HG03108 (cell line): ENCODE measurements at regions not wholly inside any gene's neighbourhood (a gene's known extent, or its start where the extent isn't known, plus 50 kb on each side); places are given as distances from the start of the nearest gene placed in this dataset.

Source experiments
- ATAC-seq: cut with Tn5 transposase; IDR thresholded peaks from one replicate; pipeline ENCODE4 v1.9.1; 2021; ENCODE audit warnings: moderate library complexity; ENCODE audit not compliant: unreplicated experiment

- ATAC-seq: no peak
These were observed 619.7 kb downstream of the HACE1 start for GRCh38 chr6:104239971-104240370.

- no peak for ATAC-seq
These were observed 630.7 kb downstream of the HACE1 start for GRCh38 chr6:104229057-104229456.

- ATAC-seq: no peak
These were observed 632.2 kb downstream of the HACE1 start for GRCh38 chr6:104227508-104227907.

- no peak for ATAC-seq
These were observed 632.8 kb downstream of the HACE1 start for GRCh38 chr6:104226790-104227446.

- ATAC-seq: no peak
These were observed 641.6 kb downstream of the HACE1 start for GRCh38 chr6:104218116-104218515.

- ATAC-seq: no peak
These were observed 644.8 kb downstream of the HACE1 start for GRCh38 chr6:104214901-104215300.

GRCh38 chr6:104212977-104213668 is 646.6 kb downstream of the HACE1 start:
- no peak for ATAC-seq

GRCh38 chr6:104207635-104208034 is 652.1 kb downstream of the HACE1 start:
- ATAC-seq: no peak

GRCh38 chr6:104201557-104201956 is 658.2 kb downstream of the HACE1 start:
- no peak for ATAC-seq

- no peak for ATAC-seq
These were observed 672.1 kb downstream of the HACE1 start for GRCh38 chr6:104187616-104188015.

GRCh38 chr6:104186831-104187230 is 672.9 kb downstream of the HACE1 start:
- no peak for ATAC-seq

- no peak for ATAC-seq
These were observed 675.8 kb downstream of the HACE1 start for GRCh38 chr6:104183816-104184435.

- no peak for ATAC-seq
These were observed 676.9 kb downstream of the HACE1 start for GRCh38 chr6:104182811-104183210.

GRCh38 chr6:104173668-104174067 is 686.1 kb downstream of the HACE1 start:
- ATAC-seq: no peak

GRCh38 chr6:104170401-104170800 is 689.3 kb downstream of the HACE1 start:
- no peak for ATAC-seq

GRCh38 chr6:104166055-104166668 is 693.6 kb downstream of the HACE1 start:
- ATAC-seq: no peak

GRCh38 chr6:104162036-104162669 is 697.6 kb downstream of the HACE1 start:
- no peak for ATAC-seq

- ATAC-seq: no peak
These were observed 700.6 kb downstream of the HACE1 start for GRCh38 chr6:104159045-104159618.

- no peak for ATAC-seq
These were observed 716.0 kb downstream of the HACE1 start for GRCh38 chr6:104143757-104144156.

GRCh38 chr6:104134876-104135275 is 724.8 kb downstream of the HACE1 start:
- no peak for ATAC-seq

GRCh38 chr6:104130343-104130742 is 729.4 kb downstream of the HACE1 start:
- ATAC-seq: no peak
